ENCODE measurements at regions not wholly inside any gene's neighbourhood (a gene's known extent, or its start where the extent isn't known, plus 50 kb on each side); places are given as distances from the start of the nearest gene placed in this dataset. TPM values are rescaled to one million over a fixed set of nuclear protein-coding genes. Genes with fewer than 3 reads are reported as not detected.

DNA sequence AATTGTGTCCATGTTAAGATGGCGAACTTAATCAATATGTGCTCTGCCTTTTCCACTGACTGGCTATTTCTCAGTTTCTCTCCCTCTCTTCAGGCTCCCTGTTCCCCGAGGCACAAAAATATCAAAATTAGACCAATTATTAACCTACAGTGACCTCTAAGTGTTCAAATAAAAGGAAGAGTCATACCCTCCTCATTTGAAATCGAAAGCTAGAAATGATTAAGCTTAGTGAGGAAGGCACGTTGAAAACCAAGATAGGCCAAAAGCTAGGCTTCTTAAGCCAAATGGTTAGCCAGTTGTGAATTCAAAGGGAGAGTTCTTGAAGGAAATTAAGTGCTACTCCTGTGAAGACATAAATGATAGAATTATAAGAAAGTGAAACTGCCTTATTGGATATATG lies 81.1 kb upstream of the MBL2 start:
- no peaks in the 10 kb centered on the region for H3K27me3 ChIP-seq
- no peak overlapping the region for H3K27ac ChIP-seq
- TF ChIP-seq, protein P1, sequence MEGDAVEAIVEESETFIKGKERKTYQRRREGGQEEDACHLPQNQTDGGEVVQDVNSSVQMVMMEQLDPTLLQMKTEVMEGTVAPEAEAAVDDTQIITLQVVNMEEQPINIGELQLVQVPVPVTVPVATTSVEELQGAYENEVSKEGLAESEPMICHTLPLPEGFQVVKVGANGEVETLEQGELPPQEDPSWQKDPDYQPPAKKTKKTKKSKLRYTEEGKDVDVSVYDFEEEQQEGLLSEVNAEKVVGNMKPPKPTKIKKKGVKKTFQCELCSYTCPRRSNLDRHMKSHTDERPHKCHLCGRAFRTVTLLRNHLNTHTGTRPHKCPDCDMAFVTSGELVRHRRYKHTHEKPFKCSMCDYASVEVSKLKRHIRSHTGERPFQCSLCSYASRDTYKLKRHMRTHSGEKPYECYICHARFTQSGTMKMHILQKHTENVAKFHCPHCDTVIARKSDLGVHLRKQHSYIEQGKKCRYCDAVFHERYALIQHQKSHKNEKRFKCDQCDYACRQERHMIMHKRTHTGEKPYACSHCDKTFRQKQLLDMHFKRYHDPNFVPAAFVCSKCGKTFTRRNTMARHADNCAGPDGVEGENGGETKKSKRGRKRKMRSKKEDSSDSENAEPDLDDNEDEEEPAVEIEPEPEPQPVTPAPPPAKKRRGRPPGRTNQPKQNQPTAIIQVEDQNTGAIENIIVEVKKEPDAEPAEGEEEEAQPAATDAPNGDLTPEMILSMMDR (IDR thresholded peaks at IDR 0.05): no peak
- TF ChIP-seq POLR2A (IDR thresholded peaks at IDR 0.05): no peak
- H3K36me3 ChIP-seq (replicated peaks in 1 of 2; ENCODE audit: insufficient read depth in 1 of 2, low read depth in 2 of 2): no peaks in the 10 kb centered on the region
- no peak for ATAC-seq
- H3K4me1 ChIP-seq: no peaks in the 10 kb centered on the region
- intact Hi-C loops (cut with DNase I): no loop called here
- no peak for DNase-seq
- no peak overlapping the region for H3K4me3 ChIP-seq
- 55 to 63% methylated on average over 4 of the region's 4 CpGs for WGBS, 2 donors
- no peaks in the 10 kb centered on the region for H3K9me3 ChIP-seq

DNA sequence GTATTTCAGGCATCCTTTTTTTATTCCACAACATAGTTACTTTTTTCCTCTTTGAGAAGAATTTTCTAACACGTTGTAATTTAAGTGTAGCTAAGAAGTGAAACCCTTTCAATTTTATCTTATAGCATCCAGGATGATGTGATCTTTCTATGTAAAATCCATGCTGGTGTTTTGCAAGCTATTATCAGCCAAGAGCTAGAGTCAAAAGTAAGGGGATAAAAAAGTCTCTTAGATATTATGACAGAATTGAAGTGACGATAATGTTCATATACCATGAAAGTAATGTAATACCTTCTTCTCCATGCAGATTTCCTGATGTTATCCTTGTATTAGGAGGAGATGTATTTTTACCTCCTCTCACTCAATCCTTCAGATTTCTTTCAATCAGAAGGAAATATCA lies 64.2 kb upstream of the MBL2 start:
- Histone ChIP-seq H3K36me3 (replicated peaks in 1 of 2; ENCODE audit: insufficient read depth in 1 of 2, low read depth in 2 of 2) (no peaks in the 10 kb centered on the region), H3K27me3 (no peaks in the 10 kb centered on the region), H3K4me3 (no peak overlapping the region), H3K27ac (no peak overlapping the region), H3K9me3 (no peaks in the 10 kb centered on the region), H3K4me1 (no peaks in the 10 kb centered on the region)
- no peak for TF ChIP-seq POLR2A (IDR thresholded peaks at IDR 0.05)
- TF ChIP-seq, protein P1 (IDR thresholded peaks at IDR 0.05): no peak
- ATAC-seq (no peak), DNase-seq (no peak)
- WGBS, 2 donors: 71 to 77% methylated on average over 2 of the region's 2 CpGs
- intact Hi-C loops (cut with DNase I): no loop called here

Small RNAs in the stretch of these regions (small RNA-seq; reads per million reads assigned to genes)
- gene RF00019 (not detected), gene RNA5SP318 (not detected), gene SNRPEP8 (not detected)
